Nephron progenitor cell (in vitro differentiated cells): ENCODE measurements at regions not wholly inside any gene's neighbourhood (a gene's known extent, or its start where the extent isn't known, plus 50 kb on each side); places are given as distances from the start of the nearest gene placed in this dataset.

Source experiments
- DNase-seq: peaks from one replicate; pipeline ENCODE4 v3.0.0; 2021
- H3K27ac Mint-ChIP-seq: 2 replicates; pipeline ENCODE4 v1.8.0; 2021; ENCODE audit warnings: mild to moderate bottlenecking, moderate library complexity, mixed read lengths
- H3K27me3 Mint-ChIP-seq: 2 replicates; pipeline ENCODE4 v1.8.0; 2021; ENCODE audit warnings: mild to moderate bottlenecking, low read depth, mixed read lengths; ENCODE audit not compliant: poor library complexity
- H3K36me3 Mint-ChIP-seq: 2 replicates; pipeline ENCODE4 v1.8.0; 2021; ENCODE audit warnings: low read depth, mixed read lengths
- H3K4me1 Mint-ChIP-seq: 2 replicates; pipeline ENCODE4 v1.8.0; 2021; ENCODE audit warnings: mixed read lengths
- H3K4me3 Mint-ChIP-seq: 2 replicates; pipeline ENCODE4 v1.8.0; 2021; ENCODE audit warnings: mild to moderate bottlenecking, moderate library complexity, mixed read lengths
- H3K9me3 Mint-ChIP-seq: 2 replicates; pipeline ENCODE4 v1.8.0; 2021; ENCODE audit warnings: mild to moderate bottlenecking, moderate library complexity, mixed read lengths
- TF ChIP-seq, protein P1 (sequence below): fragments of 200-600 bp; sonication (generic); IDR thresholded peaks from 2 replicates; pipeline ENCODE4 v1.5.0; 2021; ENCODE audit warnings: antibody characterized with exemption

DNA sequence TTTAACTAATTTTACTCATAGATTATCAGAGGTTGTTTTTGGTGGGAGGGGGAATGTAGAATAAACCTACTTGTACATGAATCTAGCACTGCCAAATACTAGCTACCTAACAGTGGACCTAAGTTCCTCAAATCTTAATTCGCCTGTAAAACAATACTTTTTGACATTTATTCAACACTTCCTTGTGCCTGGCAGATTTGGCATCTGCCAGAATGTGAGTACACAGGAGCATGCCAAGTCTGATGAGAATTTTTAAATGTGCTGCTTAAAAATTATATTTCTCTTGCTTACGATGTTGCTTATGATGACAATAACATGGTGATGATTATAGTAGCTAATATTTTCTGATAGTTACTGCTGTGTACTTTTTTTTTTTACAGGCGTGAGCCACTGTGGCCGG is 240.2 kb upstream of the STARD13 start:
- H3K4me1 Mint-ChIP-seq: peaks cover 9% of the 10 kb centered on the region
- no peak overlapping the region for H3K4me3 Mint-ChIP-seq
- peaks cover 2% of the 10 kb centered on the region for H3K27me3 Mint-ChIP-seq
- TF ChIP-seq, protein P1, sequence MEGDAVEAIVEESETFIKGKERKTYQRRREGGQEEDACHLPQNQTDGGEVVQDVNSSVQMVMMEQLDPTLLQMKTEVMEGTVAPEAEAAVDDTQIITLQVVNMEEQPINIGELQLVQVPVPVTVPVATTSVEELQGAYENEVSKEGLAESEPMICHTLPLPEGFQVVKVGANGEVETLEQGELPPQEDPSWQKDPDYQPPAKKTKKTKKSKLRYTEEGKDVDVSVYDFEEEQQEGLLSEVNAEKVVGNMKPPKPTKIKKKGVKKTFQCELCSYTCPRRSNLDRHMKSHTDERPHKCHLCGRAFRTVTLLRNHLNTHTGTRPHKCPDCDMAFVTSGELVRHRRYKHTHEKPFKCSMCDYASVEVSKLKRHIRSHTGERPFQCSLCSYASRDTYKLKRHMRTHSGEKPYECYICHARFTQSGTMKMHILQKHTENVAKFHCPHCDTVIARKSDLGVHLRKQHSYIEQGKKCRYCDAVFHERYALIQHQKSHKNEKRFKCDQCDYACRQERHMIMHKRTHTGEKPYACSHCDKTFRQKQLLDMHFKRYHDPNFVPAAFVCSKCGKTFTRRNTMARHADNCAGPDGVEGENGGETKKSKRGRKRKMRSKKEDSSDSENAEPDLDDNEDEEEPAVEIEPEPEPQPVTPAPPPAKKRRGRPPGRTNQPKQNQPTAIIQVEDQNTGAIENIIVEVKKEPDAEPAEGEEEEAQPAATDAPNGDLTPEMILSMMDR: no peak
- no peaks in the 10 kb centered on the region for H3K36me3 Mint-ChIP-seq
- H3K9me3 Mint-ChIP-seq: no peaks in the 10 kb centered on the region
- H3K27ac Mint-ChIP-seq: no peak overlapping the region
- no peak for DNase-seq

DNA sequence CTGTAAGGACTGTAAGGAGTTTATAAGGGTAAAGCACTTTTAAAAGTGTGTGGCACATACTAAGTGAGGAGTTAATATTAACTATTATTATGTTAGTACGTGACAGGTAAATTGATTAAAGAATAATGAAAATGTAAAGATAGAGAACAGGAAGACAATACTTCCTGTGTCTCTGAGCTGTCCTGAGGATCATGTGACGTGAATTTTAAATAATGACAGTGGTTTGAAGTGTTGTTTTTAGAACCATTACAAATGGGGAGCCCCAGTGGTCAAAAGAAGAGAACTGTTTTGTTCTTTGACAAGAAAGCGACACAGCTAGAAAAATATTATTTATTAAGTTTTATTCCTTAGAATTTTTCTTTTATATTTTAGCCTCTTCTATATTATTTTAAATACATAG is 241.2 kb upstream of the STARD13 start:
- Mint-ChIP-seq H3K27me3 (no peaks in the 10 kb centered on the region), H3K27ac (no peak overlapping the region), H3K4me1 (peaks cover 9% of the 10 kb centered on the region), H3K9me3 (peaks cover 4% of the 10 kb centered on the region), H3K36me3 (no peaks in the 10 kb centered on the region), H3K4me3 (no peak overlapping the region)
- DNase-seq: no peak
- TF ChIP-seq, protein P1: no peak

DNA sequence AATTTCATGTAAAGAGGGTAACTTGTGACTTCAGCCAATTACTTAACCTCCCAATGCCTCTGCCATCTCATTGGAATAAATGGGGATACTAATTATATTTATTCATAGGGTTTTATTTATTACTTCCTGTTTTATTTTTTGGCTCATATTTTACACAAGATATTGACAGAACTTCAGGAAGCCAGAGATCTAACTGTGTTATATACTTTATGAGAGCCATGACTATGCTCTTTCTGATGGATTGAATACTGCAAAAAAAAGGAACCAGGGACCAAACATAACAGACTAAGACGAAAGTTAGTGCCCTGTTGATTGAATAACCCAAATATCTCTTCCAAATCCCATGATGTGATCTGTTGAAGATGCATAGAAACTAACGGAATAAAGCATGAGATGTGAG is 243.3 kb upstream of the STARD13 start:
- H3K4me3 Mint-ChIP-seq: no peak overlapping the region
- H3K4me1 Mint-ChIP-seq: peaks cover 9% of the 10 kb centered on the region
- no peak for DNase-seq
- no peaks in the 10 kb centered on the region for H3K36me3 Mint-ChIP-seq
- no peak overlapping the region for H3K27ac Mint-ChIP-seq
- TF ChIP-seq, protein P1: no peak
- peaks cover 4% of the 10 kb centered on the region for H3K9me3 Mint-ChIP-seq
- no peaks in the 10 kb centered on the region for H3K27me3 Mint-ChIP-seq

DNA sequence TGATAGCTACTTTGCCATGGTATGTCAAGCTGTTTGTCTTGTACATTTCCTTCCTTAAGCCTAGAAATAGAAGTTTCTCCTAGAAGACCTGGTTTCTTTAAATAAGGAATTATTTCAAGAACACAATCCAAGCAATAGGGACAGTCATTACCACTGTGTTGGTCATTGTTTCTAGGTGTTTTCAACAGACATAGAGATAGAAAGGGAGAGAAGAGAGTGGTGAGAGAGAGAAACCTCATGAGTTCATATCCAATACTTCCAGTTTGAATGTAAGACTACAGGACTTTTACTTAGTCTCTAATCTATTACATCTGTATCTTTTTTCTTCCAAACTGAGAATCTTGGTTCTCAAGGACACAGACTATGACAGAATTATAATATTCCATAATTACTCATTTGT is 245.9 kb upstream of the STARD13 start:
- TF ChIP-seq, protein P1: no peak
- Mint-ChIP-seq H3K36me3 (no peaks in the 10 kb centered on the region), H3K27me3 (no peaks in the 10 kb centered on the region), H3K4me3 (no peak overlapping the region), H3K27ac (no peak overlapping the region), H3K4me1 (peaks cover 9% of the 10 kb centered on the region), H3K9me3 (peaks cover 4% of the 10 kb centered on the region)
- DNase-seq: no peak

DNA sequence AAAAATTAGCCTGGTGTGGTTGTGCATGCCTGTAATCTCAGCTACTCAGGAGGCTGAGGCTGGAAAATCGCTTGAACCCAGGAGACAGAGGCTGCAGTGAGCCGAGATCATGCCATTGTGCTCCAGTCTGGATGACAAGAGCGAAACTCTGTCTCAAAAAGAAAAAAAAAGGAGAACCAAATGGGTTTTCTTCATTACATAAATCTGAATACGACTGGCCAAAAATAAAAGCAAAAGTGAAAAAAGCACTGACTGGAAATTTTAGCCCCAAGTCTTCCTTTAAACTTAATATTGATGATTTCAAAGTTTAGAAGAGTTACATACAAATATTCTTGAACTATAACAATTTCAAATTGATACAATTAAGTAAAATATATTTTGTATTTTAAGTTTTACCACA is 249.5 kb upstream of the STARD13 start:
- H3K27ac Mint-ChIP-seq: no peak overlapping the region
- H3K4me3 Mint-ChIP-seq: no peak overlapping the region
- no peaks in the 10 kb centered on the region for H3K36me3 Mint-ChIP-seq
- TF ChIP-seq, protein P1: no peak
- no peak for DNase-seq
- no peaks in the 10 kb centered on the region for H3K27me3 Mint-ChIP-seq
- peaks cover 16% of the 10 kb centered on the region for H3K4me1 Mint-ChIP-seq
- peaks cover 4% of the 10 kb centered on the region for H3K9me3 Mint-ChIP-seq

DNA sequence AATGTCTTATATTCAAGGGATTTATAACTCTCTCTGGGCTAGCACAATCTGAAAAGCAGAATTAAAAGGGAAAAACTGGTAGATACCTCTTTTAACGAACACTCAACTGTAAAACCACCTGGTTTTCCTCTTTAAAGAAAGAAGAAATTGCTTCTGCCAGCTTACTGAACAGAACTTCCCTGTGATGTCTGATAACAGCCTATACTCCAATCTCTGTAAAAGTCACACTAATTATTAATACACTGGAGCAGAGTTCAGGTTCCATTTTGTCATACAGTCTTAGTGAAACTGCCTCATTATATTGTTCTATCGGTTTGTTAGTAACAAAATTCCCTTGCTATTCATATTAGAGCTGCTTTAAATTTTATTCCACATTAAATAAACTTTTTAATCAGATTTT is 251.0 kb upstream of the STARD13 start:
- no peak overlapping the region for H3K27ac Mint-ChIP-seq
- H3K9me3 Mint-ChIP-seq: no peaks in the 10 kb centered on the region

More for the DNA sequence above, 251.0 kb upstream of the STARD13 start:
- Mint-ChIP-seq H3K27me3 (peaks cover 3% of the 10 kb centered on the region), H3K4me1 (peaks cover 32% of the 10 kb centered on the region), H3K4me3 (no peak overlapping the region), H3K36me3 (no peaks in the 10 kb centered on the region)
- TF ChIP-seq, protein P1: no peak
- no peak for DNase-seq
